ENCODE measurements at regions not wholly inside any gene's neighbourhood (a gene's known extent, or its start where the extent isn't known, plus 50 kb on each side); places are given as distances from the start of the nearest gene placed in this dataset.

DNA sequence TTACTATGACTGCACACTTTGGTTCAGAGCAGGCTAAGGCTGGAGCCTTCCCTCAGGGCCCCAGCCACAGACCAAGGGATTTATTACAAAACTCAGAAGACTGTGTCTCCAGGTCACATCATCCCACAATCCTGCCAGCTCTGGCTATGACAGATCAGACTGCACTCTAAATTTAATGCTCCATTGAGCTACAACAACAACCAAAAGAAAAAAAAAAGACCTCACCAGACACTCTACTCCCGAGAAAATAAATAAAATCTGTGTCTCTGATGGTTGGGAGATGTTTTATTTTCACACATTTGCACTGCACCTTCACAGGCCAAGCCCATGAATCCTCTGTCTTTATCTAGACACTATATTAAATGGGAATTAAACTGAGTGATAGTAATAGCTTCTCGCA lies 50.8 kb upstream of the CTNNB1 start:
- no peak for DNase-seq (ENCODE audit: low read depth)

DNA sequence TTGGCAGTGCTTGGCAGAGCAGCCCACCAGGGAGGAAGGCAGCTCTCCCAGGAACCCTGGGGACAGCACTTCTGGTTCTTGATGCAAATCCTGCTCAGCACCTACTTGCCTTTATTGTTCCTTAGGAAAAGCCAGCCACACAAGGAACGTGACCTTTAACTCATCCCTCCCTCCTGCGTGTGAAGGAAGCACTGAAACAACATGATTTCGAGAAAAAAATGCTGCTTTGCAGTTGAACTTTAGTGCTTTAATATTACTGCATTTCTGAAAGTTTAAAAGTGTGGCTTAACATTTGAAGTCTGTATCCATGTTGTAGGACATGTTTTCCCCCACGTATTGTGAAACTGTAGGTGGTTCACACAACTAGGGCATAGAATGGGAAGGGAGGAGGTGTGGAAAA lies 50.4 kb upstream of the CTNNB1 start:
- no peak for DNase-seq (ENCODE audit: low read depth)

Measured in amniotic epithelial cell (primary cell).